HepG2 (cell line): ENCODE measurements at regions not wholly inside any gene's neighbourhood (a gene's known extent, or its start where the extent isn't known, plus 50 kb on each side); places are given as distances from the start of the nearest gene placed in this dataset.

Experiments used
- CTCF ChIP-seq: sonication (generic); formaldehyde crosslinking; IDR thresholded peaks from 2 replicates; pipeline ENCODE4 v1.5.0; 2020; ENCODE audit warnings: mild to moderate bottlenecking, missing genetic modification reagents, moderate library complexity
- FOXJ3 ChIP-seq: sonication (generic); formaldehyde crosslinking; IDR thresholded peaks from 2 replicates; pipeline ENCODE4 v1.4.0; 2020; ENCODE audit warnings: missing genetic modification reagents, mild to moderate bottlenecking, borderline replicate concordance
- SUZ12 ChIP-seq: fragments of 150-350 bp; IDR thresholded peaks from 2 replicates; pipeline ENCODE4 v1.6.1; 2014; ENCODE audit warnings: low read depth, low read length

DNA sequence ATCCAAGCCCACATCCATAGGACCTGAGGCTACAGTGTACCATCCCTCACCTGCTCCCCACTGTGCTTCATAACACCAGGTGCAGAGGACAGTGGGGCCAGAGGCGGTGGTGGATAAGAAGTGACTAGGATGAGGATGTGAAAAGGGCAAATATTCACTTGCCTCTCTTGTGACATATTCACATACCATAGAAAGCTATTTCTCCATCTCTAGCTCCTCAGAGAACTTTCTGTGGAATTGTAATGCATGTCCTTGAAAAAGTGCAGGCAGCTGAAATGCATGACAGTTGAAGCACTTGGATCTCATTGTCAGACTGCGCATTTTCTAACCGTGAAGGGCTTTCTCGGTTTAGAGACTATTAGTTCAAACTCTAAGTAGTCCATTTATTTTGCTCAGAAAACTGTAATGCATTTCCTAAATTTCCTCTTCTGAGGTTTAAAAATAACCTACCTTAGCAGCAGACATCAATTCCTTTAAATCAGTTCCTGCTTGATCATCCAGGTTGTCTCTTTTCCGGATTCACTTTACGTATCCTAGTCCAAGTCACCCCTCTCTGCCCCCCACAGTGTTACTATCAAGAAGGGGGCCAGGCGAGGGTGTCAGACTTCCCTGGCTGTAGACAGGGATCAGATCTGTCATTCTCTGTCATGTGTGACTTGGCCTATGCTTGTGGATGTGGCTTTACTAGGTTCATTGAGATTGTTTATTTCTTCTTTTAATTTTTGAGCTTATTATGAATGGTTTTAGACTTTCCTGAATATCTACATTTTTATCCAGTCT, 984.0 kb upstream of the TMEM132C start:
- TF ChIP-seq CTCF (no peak), FOXJ3 (CRISPR knock-in tag) (no peak), SUZ12 (no peak)
